IMR-90 (cell line): ENCODE measurements at regions not wholly inside any gene's neighbourhood (a gene's known extent, or its start where the extent isn't known, plus 50 kb on each side); places are given as distances from the start of the nearest gene placed in this dataset.

Source experiments
- ATAC-seq: fragments of 200-7000 bp; cut with Tn5 transposase; 2 replicates; pipeline ENCODE4 v1.9.1; 2020; ENCODE audit warnings: low read depth, mild to moderate bottlenecking, moderate library complexity
- BruUV-seq: library from RNA; stranded (reverse); fragments of 400-500 nt; replicated peaks from 2 replicates; lab custom pipeline; 2021; lab: Mats Ljungman, UMichigan
- CTCF ChIA-PET: fragments of 300-600 bp; formaldehyde crosslinking; extraction: SDS; loops from one replicate; lab custom pipeline; 2021; ENCODE audit warnings: antibody characterized with exemption; lab: Yijun Ruan, JAX
- POLR2A ChIA-PET: fragments of 300-600 bp; sonication (Branson Sonifier 250); formaldehyde crosslinking; loops from one replicate; lab custom pipeline; 2022; ENCODE audit warnings: antibody characterized with exemption; ENCODE audit not compliant: unreplicated experiment; lab: Charles Lee
- DNase-seq: peaks from one replicate; pipeline ENCODE4 v3.0.0; 2013
- H2AFZ ChIP-seq: replicated peaks from 2 replicates; pipeline ENCODE3; 2013; ENCODE audit warnings: low read length, mild to moderate bottlenecking; ENCODE audit not compliant: poor library complexity
- H2AK5ac ChIP-seq: 2 replicates; pipeline ENCODE4 v1.6.1; 2013; ENCODE audit warnings: low read depth, low read length, inconsistent platforms
- H2AK9ac ChIP-seq: replicated peaks from 2 replicates; pipeline ENCODE3; 2013; ENCODE audit warnings: mild to moderate bottlenecking, low read depth, low read length, moderate library complexity; ENCODE audit not compliant: poor library complexity
- H2BK120ac ChIP-seq: 2 replicates; pipeline ENCODE4 v1.6.1; 2013; ENCODE audit warnings: low read depth, low read length, inconsistent platforms
- H2BK15ac ChIP-seq: 3 replicates; pipeline ENCODE4 v1.6.1; 2013; ENCODE audit warnings: low read depth, low read length, inconsistent platforms
- H2BK20ac ChIP-seq: 2 replicates; pipeline ENCODE4 v1.6.1; 2013; ENCODE audit warnings: low read depth, mild to moderate bottlenecking, inconsistent platforms, low read length, moderate library complexity
- H2BK5ac ChIP-seq: 2 replicates; pipeline ENCODE4 v1.6.1; 2013; ENCODE audit warnings: mild to moderate bottlenecking, low read depth, low read length, inconsistent platforms; ENCODE audit not compliant: poor library complexity, severe bottlenecking
- H3K14ac ChIP-seq: replicated peaks from 2 replicates; pipeline ENCODE4 v1.6.1; 2013; ENCODE audit warnings: low read depth, low read length, inconsistent platforms
- H3K18ac ChIP-seq: 2 replicates; pipeline ENCODE4 v1.6.1; 2013; ENCODE audit warnings: low read depth, low read length, control low read depth
- H3K23ac ChIP-seq: 2 replicates; pipeline ENCODE4 v1.6.1; 2013; ENCODE audit warnings: low read depth, low read length, inconsistent platforms
- H3K27ac ChIP-seq: 2 replicates; pipeline ENCODE4 v1.5.1; 2013; ENCODE audit warnings: mild to moderate bottlenecking, control low read depth, low read length; ENCODE audit not compliant: insufficient read depth
- H3K27me3 ChIP-seq: 2 replicates; pipeline ENCODE4 v1.6.1; 2013; ENCODE audit warnings: low read length; ENCODE audit not compliant: control insufficient read depth, insufficient read depth
- H3K36me3 ChIP-seq: 2 replicates; pipeline ENCODE4 v1.6.1; 2013; ENCODE audit warnings: low read length, mixed read lengths; ENCODE audit not compliant: control insufficient read depth, insufficient read depth
- H3K4ac ChIP-seq: 2 replicates; pipeline ENCODE4 v1.6.1; 2013; ENCODE audit warnings: low read depth, low read length, inconsistent platforms
- H3K4me1 ChIP-seq: 2 replicates; pipeline ENCODE4 v1.6.1; 2013; ENCODE audit warnings: low read length, mixed read lengths; ENCODE audit not compliant: control insufficient read depth, insufficient read depth
- H3K4me2 ChIP-seq: 2 replicates; pipeline ENCODE4 v1.6.1; 2013; ENCODE audit warnings: low read depth, mild to moderate bottlenecking, control low read depth, low read length, moderate library complexity
- H3K4me3 ChIP-seq: 2 replicates; pipeline ENCODE4 v1.5.1; 2013; ENCODE audit warnings: low read depth, mild to moderate bottlenecking, control low read depth, low read length, moderate library complexity; ENCODE audit not compliant: insufficient read depth
- H3K56ac ChIP-seq: 2 replicates; pipeline ENCODE4 v1.6.1; 2013; ENCODE audit warnings: low read length, inconsistent platforms; ENCODE audit not compliant: insufficient read depth; ENCODE audit errors: extremely low read depth
- H3K79me1 ChIP-seq, 2 experiments: 2 replicates each; pipeline ENCODE4 v1.6.1; 2013; ENCODE audit warnings: low read length in 2 of 2, inconsistent platforms in 1 of 2, low read depth in 1 of 2
- H3K9ac ChIP-seq: 2 replicates; pipeline ENCODE4 v1.6.1; 2013; ENCODE audit warnings: low read depth, low read length, control low read depth
- H3K9me1 ChIP-seq: 2 replicates; pipeline ENCODE4 v1.6.1; 2013; ENCODE audit warnings: low read length, inconsistent platforms; ENCODE audit not compliant: insufficient read depth
- H3K9me3 ChIP-seq: 2 replicates; pipeline ENCODE4 v1.6.1; 2013; ENCODE audit warnings: low read length; ENCODE audit not compliant: control insufficient read depth, insufficient read depth
- H4K20me1 ChIP-seq: 2 replicates; pipeline ENCODE4 v1.6.1; 2013; ENCODE audit warnings: low read length, inconsistent platforms; ENCODE audit not compliant: insufficient read depth
- H4K5ac ChIP-seq: 2 replicates; pipeline ENCODE4 v1.6.1; 2013; ENCODE audit warnings: mild to moderate bottlenecking, low read depth, low read length, control low read depth
- H4K8ac ChIP-seq, 2 experiments: 2 replicates each; pipeline ENCODE4 v1.6.1; 2013; ENCODE audit warnings: low read depth in 2 of 2, low read length in 2 of 2, control low read depth in 1 of 2, inconsistent platforms in 1 of 2
- H4K91ac ChIP-seq: 2 replicates; pipeline ENCODE4 v1.6.1; 2013; ENCODE audit warnings: low read depth, low read length, inconsistent platforms; ENCODE audit not compliant: insufficient read depth
- FOS ChIP-seq: fragments of 150-350 bp; IDR thresholded peaks from 2 replicates; pipeline ENCODE4 v1.6.1; 2016; ENCODE audit warnings: low read depth, low read length
- NFE2L2 ChIP-seq: fragments of 150-350 bp; IDR thresholded peaks from 2 replicates; pipeline ENCODE4 v1.6.1; 2016; ENCODE audit warnings: low read depth, mild to moderate bottlenecking, low read length
- RAD21 ChIP-seq: IDR thresholded peaks from 2 replicates; pipeline ENCODE4 v1.6.1; 2012; ENCODE audit warnings: low read length, improper control_type of control experiment
- SMC3 ChIP-seq: fragments of 150-350 bp; IDR thresholded peaks from 2 replicates; pipeline ENCODE4 v1.6.1; 2016; ENCODE audit warnings: low read depth, mild to moderate bottlenecking, antibody characterized with exemption, low read length, moderate library complexity
- WGBS, 2 experiments: methylation state at CpG; one replicate each; pipeline versions ENCODE4 v1.1.5 to v1.1.7; 2013; ENCODE audit warnings: missing lambda C conversion rate in 2 of 2; ENCODE audit not compliant: insufficient read length in 1 of 2; ENCODE audit errors: extremely low coverage in 2 of 2; 5-methylcytosine and 5-hydroxymethylcytosine counted together
- dilution Hi-C: fragments of 300-500 bp; cut with HindIII; formaldehyde crosslinking; loops from one replicate; pipeline ENCODE4 v1.14.3; 2018; ENCODE audit warnings: low sequenced_read_pairs; ENCODE audit not compliant: unreplicated experiment
- in situ Hi-C: fragments of 300-500 bp; cut with MboI; formaldehyde crosslinking; loops from 3 replicates; pipeline ENCODE4 v1.14.3; 2019; ENCODE audit warnings: low sequenced_read_pairs, inconsistent platforms, mixed read lengths
- intact Hi-C: fragments of 100-400 bp; cut with micrococcal nuclease; formaldehyde crosslinking; loops from 2 replicates; pipeline ENCODE4 v1.10.0; 2022
- TF ChIP-seq, protein P1 (sequence below): fragments of 150-350 bp; IDR thresholded peaks from 2 replicates; pipeline ENCODE4 v1.6.1; 2016; ENCODE audit warnings: low read depth, mild to moderate bottlenecking, low read length, moderate library complexity, borderline replicate concordance
- TF ChIP-seq, protein P2 (sequence below): conservative IDR thresholded peaks from 2 replicates; pipeline ENCODE4 v1.5.1; 2012; ENCODE audit warnings: mild to moderate bottlenecking, low read depth, low read length, improper control_type of control experiment

DNA sequence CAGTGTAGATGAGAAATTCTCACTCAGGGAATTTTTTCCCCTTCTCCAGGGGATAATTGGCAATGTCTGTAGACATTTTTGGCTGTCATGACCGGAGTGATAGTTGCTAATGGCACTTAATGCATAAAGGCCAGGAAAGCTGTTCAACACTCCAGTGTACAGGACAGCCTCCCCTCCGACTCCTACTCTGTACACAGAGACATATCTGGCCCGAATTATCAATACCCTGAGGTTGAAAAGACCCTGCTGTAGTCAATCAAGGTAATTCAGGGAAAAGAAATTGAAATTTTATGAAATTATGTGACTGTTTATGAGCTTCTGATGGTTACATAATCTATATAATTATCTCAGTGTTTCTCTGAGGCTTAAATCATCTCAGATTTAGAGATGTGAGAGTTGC, 720.7 kb downstream of the OLFM4 start:
- Histone ChIP-seq H3K79me1 (no peaks in the 10 kb centered on the region), H3K4me3 (no peak overlapping the region), H3K18ac (no peak overlapping the region), H3K9me1 (no peaks in the 10 kb centered on the region), H4K8ac (no peak overlapping the region), H3K4me1 (no peaks in the 10 kb centered on the region), H3K27me3 (no peaks in the 10 kb centered on the region), H3K9ac (no peak overlapping the region), H3K9me3 (peaks cover 1% of the 10 kb centered on the region; the same call in 1 of the 2 replicates), H3K4me2 (no peak overlapping the region), H3K56ac (no peak overlapping the region), H3K36me3 (no peaks in the 10 kb centered on the region), H2BK15ac (no peak overlapping the region), H4K5ac (no peak overlapping the region), H2BK5ac (no peak overlapping the region), H2BK120ac (no peak overlapping the region), H2AK5ac (no peak overlapping the region), H2AFZ (no peak overlapping the region), H3K14ac (no peak overlapping the region), H3K4ac (no peak overlapping the region), H4K91ac (no peak overlapping the region), H2AK9ac (no peak overlapping the region), H2BK20ac (no peak overlapping the region), H3K27ac (no peak overlapping the region), H3K23ac (no peak overlapping the region), H4K20me1 (no peaks in the 10 kb centered on the region)
- WGBS, 2 experiments: no CpG with 5 or more reads among the region's 3 CpGs
- CTCF ChIA-PET: no interaction called here
- in situ Hi-C loops: no loop called here
- TF ChIP-seq NFE2L2: no peak
- no peak for TF ChIP-seq SMC3
- TF ChIP-seq, protein P1, sequence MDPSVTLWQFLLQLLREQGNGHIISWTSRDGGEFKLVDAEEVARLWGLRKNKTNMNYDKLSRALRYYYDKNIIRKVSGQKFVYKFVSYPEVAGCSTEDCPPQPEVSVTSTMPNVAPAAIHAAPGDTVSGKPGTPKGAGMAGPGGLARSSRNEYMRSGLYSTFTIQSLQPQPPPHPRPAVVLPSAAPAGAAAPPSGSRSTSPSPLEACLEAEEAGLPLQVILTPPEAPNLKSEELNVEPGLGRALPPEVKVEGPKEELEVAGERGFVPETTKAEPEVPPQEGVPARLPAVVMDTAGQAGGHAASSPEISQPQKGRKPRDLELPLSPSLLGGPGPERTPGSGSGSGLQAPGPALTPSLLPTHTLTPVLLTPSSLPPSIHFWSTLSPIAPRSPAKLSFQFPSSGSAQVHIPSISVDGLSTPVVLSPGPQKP: no peak
- no peak for TF ChIP-seq FOS
- TF ChIP-seq, protein P2, sequence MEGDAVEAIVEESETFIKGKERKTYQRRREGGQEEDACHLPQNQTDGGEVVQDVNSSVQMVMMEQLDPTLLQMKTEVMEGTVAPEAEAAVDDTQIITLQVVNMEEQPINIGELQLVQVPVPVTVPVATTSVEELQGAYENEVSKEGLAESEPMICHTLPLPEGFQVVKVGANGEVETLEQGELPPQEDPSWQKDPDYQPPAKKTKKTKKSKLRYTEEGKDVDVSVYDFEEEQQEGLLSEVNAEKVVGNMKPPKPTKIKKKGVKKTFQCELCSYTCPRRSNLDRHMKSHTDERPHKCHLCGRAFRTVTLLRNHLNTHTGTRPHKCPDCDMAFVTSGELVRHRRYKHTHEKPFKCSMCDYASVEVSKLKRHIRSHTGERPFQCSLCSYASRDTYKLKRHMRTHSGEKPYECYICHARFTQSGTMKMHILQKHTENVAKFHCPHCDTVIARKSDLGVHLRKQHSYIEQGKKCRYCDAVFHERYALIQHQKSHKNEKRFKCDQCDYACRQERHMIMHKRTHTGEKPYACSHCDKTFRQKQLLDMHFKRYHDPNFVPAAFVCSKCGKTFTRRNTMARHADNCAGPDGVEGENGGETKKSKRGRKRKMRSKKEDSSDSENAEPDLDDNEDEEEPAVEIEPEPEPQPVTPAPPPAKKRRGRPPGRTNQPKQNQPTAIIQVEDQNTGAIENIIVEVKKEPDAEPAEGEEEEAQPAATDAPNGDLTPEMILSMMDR: no peak
- no peak for TF ChIP-seq RAD21
- dilution Hi-C loops: no loop called here
- intact Hi-C loops: no loop called here
- no TSS peak for BruUV-seq
- no peak for DNase-seq
- ATAC-seq: no peak
- POLR2A ChIA-PET: no interaction called here
